HG03442 (cell line): ENCODE measurements at regions not wholly inside any gene's neighbourhood (a gene's known extent, or its start where the extent isn't known, plus 50 kb on each side); places are given as distances from the start of the nearest gene placed in this dataset.

ENCODE experiments used
- ATAC-seq: cut with Tn5 transposase; IDR thresholded peaks from one replicate; pipeline ENCODE4 v1.9.1; 2021; ENCODE audit warnings: mild to moderate bottlenecking, moderate library complexity; ENCODE audit not compliant: unreplicated experiment

- no peak for ATAC-seq
These were observed 1895.1 kb downstream of the MRPL39 start for GRCh38 chr21:23712166-23712565.

GRCh38 chr21:23706431-23706830 is 1900.8 kb downstream of the MRPL39 start:
- ATAC-seq = no peak

DNA sequence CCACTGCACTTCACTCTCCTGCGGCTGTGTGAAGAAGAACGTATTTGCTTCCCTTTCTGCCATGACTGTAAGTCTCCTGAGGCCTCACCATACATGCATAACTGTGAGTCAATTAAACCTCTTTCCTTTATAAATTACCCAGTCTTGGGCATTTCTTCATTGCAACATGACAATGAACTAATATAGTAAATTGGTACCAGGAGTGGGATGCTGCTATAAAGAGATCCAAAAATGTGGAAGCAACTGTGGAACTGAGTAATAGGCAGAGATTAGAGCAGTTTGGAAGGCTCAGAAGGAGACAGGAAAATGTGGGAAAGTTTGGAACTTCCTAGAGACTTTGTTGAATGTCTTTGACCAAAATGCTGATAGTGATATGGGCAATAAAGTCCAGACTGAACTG is 1907.9 kb downstream of the MRPL39 start:
- no peak for ATAC-seq

DNA sequence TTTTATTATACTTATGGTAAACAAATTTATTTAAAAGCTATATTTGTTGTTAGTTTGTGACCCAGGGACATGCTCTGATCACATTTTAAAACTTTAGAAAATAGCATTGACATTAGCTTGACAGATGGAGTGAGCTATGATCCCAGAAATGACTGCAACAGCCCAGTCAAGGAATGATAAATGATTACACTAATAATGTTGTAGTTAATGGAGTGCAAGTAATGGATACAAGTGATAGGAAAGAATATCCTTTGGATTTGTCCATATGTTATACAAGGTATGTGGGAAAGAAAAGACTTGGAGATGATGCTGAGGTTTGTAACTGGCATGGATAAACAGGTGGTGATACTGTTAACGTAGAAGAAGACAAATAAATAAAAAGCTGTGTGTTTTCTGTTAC is 1908.7 kb downstream of the MRPL39 start:
- ATAC-seq = no peak

GRCh38 chr21:23695443-23695842 is 1911.8 kb downstream of the MRPL39 start:
- ATAC-seq = no peak

- no peak for ATAC-seq
These were observed 1912.9 kb downstream of the MRPL39 start for GRCh38 chr21:23694390-23694789.

DNA sequence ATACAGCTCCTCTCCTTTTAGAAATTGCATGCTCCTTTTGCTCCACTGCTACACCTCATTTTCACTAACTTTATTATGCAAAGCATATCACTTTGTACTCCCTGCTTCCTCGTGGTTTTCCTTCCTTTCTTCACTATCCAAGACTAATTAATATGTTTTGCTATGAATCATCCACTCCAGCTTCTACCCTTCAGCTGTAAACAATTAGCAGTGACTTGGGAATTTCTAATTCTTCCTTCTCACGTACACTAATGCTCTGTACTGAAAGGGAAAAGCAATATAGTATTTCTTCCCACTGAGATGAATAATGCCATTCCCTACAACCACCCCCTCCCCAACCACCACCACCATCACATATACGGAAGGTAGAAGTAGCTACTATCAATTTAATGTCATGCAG is 1917.0 kb downstream of the MRPL39 start:
- ATAC-seq = no peak

- ATAC-seq = no peak
These were observed 1920.4 kb downstream of the MRPL39 start for GRCh38 chr21:23686737-23687523.

DNA sequence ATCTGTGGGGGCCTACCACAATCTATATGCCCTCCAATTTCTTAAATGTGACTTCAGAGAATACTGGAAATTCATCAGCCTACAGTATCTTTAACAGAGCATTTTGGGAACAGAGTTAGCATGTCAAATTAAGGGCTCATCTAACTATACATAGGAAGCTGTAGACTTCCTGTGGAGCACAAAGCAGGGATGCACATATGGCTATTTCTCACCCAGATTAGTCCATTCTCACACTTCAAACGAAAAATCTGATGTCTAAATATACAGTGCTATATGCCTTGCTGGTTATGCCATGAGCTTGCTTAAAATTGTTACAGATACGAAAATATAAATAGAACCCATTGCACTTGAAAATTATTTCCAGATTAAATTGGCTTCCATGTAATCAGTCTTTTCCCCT is 1922.8 kb downstream of the MRPL39 start:
- ATAC-seq = no peak

DNA sequence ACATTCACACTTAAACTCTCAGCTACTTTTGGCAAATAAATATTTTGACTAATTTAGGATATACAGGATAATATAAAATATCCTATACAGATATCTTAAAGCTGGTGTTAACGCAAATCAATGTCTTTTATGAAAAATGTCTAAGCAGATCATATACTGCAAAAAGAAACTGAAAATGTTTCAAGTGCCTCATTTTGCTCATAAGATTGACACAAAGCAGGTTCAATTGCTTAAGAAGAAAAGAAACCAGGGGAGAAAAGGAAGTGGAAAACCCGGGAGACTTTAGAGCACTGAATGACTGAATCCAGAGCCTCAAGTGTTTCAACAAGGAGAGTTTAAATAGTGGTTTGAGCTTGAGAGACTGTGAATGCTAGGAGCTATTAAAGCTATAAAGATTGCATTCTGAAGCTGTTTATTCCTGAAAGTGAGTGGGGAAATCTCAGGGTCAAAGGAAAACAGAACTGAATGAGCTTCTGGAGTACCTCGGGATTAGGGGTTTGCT is 1943.0 kb downstream of the MRPL39 start:
- ATAC-seq = no peak

- ATAC-seq = no peak
These were observed 1946.7 kb downstream of the MRPL39 start for GRCh38 chr21:23660560-23660959.

DNA sequence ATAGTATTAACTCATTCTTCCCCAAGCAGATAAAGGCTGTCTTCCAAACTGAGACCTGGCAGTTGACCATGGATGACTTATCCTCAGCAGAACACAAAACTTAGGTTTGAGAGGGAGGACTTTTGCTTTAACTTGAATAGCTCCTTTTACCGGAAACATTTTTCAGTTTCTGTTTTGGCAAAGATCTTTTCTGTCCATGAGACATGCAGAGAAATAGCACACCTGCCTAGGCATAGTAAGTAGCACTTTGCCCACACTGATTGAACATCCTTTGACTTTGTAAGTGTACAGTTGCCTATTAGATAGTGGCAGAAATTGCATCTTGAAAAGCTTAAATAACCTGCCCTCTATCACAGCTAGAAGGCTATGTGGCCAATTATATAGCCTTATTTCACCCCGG is 1962.5 kb downstream of the MRPL39 start:
- no peak for ATAC-seq

DNA sequence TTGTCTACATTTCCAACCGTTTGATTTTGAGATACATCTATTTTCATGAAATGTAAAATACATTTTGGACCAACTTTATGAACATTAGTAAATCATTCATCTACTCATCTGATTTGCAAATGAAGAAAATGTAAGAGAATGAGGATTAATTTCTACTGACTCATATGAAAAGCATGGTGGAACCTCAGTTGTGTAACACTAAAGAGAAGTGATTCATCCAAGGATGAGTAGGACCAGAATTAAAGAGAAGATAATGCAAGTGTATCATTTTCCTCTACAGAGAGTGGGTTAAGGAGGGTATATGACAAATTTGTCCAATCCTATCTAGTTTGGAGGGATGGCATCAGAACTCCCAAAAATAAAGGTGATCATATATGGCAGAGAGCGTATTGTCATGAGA is 1967.6 kb downstream of the MRPL39 start:
- ATAC-seq = no peak

- no peak for ATAC-seq
These were observed 1969.1 kb downstream of the MRPL39 start for GRCh38 chr21:23638131-23638695.

DNA sequence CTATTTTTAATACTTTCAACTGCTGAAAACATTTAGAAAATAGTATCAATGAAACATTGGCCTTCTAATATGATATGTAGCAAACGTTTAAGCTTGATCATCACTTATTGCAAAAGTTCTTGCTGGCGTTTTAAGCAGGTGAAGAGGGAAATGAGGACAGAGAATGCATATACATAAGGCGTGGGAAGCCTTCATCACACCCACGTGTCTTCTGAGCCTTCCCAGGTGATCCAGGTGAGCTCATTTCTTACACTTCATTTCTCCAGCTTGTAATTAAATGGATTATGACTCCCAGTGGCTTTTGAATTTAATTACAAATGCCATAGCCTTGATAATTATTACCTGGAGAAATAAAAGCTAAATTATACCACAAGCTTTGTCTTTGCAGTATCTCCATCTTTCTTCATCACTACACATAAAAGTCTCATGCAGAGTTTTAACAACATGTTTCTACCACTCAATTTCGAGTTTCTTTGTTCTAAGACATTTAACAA is 1973.8 kb downstream of the MRPL39 start:
- no peak for ATAC-seq

- no peak for ATAC-seq
These were observed 1983.0 kb downstream of the MRPL39 start for GRCh38 chr21:23624281-23624680.

- ATAC-seq = no peak
These were observed 1994.3 kb downstream of the MRPL39 start for GRCh38 chr21:23613014-23613413.

- ATAC-seq = no peak
These were observed 1995.1 kb downstream of the MRPL39 start for GRCh38 chr21:23612210-23612609.

- ATAC-seq = no peak
These were observed 1999.4 kb downstream of the MRPL39 start for GRCh38 chr21:23607782-23608431.

DNA sequence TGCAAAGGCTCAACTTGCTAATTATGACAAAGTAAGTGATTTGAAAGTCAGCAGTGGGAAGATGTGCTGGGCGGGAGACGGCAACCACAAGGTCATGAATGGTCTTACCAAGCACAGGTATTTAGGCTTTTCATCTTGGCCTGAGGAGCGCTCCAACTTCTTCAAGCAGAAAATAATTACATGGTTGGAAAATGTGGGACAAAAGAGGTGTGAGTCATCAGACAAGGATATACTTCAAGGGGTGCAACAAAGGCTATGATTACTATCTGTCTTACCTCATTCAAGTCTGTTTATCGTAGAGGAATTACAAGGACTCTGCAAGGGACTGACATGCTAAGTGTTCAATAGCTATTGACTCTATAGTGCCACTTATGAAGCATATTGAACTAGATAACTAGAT is 2005.7 kb downstream of the MRPL39 start:
- ATAC-seq = no peak

GRCh38 chr21:23593582-23593981 is 2013.7 kb downstream of the MRPL39 start:
- ATAC-seq = no peak

- no peak for ATAC-seq
These were observed 2021.9 kb downstream of the MRPL39 start for GRCh38 chr21:23585419-23585818.
